ENCODE measurements at regions not wholly inside any gene's neighbourhood (a gene's known extent, or its start where the extent isn't known, plus 50 kb on each side); places are given as distances from the start of the nearest gene placed in this dataset.

- TF ChIP-seq REST (tag by site-specific recombination; IDR thresholded peaks at IDR 0.05) (no peak), ZNF148 (tag by site-specific recombination; IDR thresholded peaks at IDR 0.05; ENCODE audit: borderline replicate concordance) (no peak), GLIS1 (tag by site-specific recombination; IDR thresholded peaks at IDR 0.05) (no peak), ZNF23 (tag by site-specific recombination; IDR thresholded peaks at IDR 0.05; ENCODE audit: borderline replicate concordance) (no peak)
Measured at GRCh38 chr21:38930853-38931252, 125.1 kb downstream of the ETS2 start.
